Sigmoid colon (tissue), 3 donors: ENCODE measurements at regions not wholly inside any gene's neighbourhood (a gene's known extent, or its start where the extent isn't known, plus 50 kb on each side); places are given as distances from the start of the nearest gene placed in this dataset.

ENCODE experiments used
- CTCF ChIP-seq, 4 experiments: fragments of 450-650 bp in 3 of 4; fragments of 200-600 bp in 1 of 4; IDR thresholded peaks; one replicate each; pipeline ENCODE4 v1.5.1; 2016 to 2019; ENCODE audit warnings: antibody characterized with exemption in 4 of 4, mild to moderate bottlenecking in 3 of 4, moderate library complexity in 2 of 4
- POLR2A ChIP-seq, 2 donors: fragments of 450-650 bp; IDR thresholded peaks; one replicate each; pipeline ENCODE4 v1.6.1; 2016; ENCODE audit warnings: antibody characterized with exemption in 2 of 2, mild to moderate bottlenecking in 2 of 2, moderate library complexity in 2 of 2

- TF ChIP-seq CTCF (IDR thresholded peaks at IDR 0.05) (no peak), POLR2A (IDR thresholded peaks at IDR 0.05) (no peak)
Observed at GRCh38 chrY:21005531-21005930, 249.6 kb downstream of the RPS4Y2 start.
